Mesothelial cell of epicardium (in vitro differentiated cells): ENCODE measurements at regions not wholly inside any gene's neighbourhood (a gene's known extent, or its start where the extent isn't known, plus 50 kb on each side); places are given as distances from the start of the nearest gene placed in this dataset.

Experiments
- DNase-seq, 2 experiments: peaks; one replicate each; pipeline ENCODE4 v3.0.0; 2021; ENCODE audit warnings: low spot score in 2 of 2; ENCODE audit not compliant: unreplicated experiment in 2 of 2
- H3K27ac Mint-ChIP-seq: 2 replicates; pipeline ENCODE4 v1.8.0; 2021; ENCODE audit warnings: mixed read lengths
- H3K27me3 Mint-ChIP-seq: 2 replicates; pipeline ENCODE4 v1.8.0; 2021; ENCODE audit warnings: low read depth, mixed read lengths
- H3K36me3 Mint-ChIP-seq: 2 replicates; pipeline ENCODE4 v1.8.0; 2021; ENCODE audit warnings: mixed read lengths
- H3K4me1 Mint-ChIP-seq: 2 replicates; pipeline ENCODE4 v1.8.0; 2021; ENCODE audit warnings: mixed read lengths
- H3K4me3 Mint-ChIP-seq: 2 replicates; pipeline ENCODE4 v1.8.0; 2021; ENCODE audit warnings: mild to moderate bottlenecking, moderate library complexity, mixed read lengths
- H3K9me3 Mint-ChIP-seq: 2 replicates; pipeline ENCODE4 v1.8.0; 2021; ENCODE audit warnings: mixed read lengths
- TF ChIP-seq, protein P1 (sequence below): fragments of 200-600 bp; sonication (generic); IDR thresholded peaks from one replicate; pipeline ENCODE4 v1.5.0; 2021; ENCODE audit warnings: antibody characterized with exemption; ENCODE audit not compliant: unreplicated experiment

DNA sequence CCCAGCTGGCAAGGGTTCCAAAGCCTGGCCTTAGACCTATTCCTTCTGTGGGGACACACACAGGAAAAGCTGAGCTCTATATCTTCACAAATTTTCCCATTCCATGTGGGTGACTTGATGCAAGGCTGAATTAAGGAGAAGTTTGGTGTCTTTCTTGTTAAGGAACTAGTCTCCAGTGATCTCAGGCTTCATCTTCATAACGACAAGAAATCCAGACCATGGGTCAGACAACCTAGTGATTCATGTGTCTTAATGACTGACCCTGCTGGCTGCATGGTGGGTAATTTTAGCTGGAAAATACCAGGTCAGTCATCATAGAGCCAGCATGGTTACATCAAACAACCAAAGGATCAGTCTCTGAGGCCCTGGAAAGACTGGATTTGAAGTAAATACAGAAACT is 112.7 kb upstream of the SLC4A7 start:
- Mint-ChIP-seq H3K9me3 (no peaks in the 10 kb centered on the region), H3K4me3 (no peak overlapping the region), H3K4me1 (peaks cover under 1% of the 10 kb centered on the region), H3K27ac (no peak overlapping the region), H3K36me3 (no peaks in the 10 kb centered on the region), H3K27me3 (no peaks in the 10 kb centered on the region)
- TF ChIP-seq, protein P1, sequence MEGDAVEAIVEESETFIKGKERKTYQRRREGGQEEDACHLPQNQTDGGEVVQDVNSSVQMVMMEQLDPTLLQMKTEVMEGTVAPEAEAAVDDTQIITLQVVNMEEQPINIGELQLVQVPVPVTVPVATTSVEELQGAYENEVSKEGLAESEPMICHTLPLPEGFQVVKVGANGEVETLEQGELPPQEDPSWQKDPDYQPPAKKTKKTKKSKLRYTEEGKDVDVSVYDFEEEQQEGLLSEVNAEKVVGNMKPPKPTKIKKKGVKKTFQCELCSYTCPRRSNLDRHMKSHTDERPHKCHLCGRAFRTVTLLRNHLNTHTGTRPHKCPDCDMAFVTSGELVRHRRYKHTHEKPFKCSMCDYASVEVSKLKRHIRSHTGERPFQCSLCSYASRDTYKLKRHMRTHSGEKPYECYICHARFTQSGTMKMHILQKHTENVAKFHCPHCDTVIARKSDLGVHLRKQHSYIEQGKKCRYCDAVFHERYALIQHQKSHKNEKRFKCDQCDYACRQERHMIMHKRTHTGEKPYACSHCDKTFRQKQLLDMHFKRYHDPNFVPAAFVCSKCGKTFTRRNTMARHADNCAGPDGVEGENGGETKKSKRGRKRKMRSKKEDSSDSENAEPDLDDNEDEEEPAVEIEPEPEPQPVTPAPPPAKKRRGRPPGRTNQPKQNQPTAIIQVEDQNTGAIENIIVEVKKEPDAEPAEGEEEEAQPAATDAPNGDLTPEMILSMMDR = no peak
- no peak for DNase-seq

GRCh38 chr3:27596334-27596841 is 112.2 kb upstream of the SLC4A7 start:
- no peak for DNase-seq
- no peak overlapping the region for H3K4me3 Mint-ChIP-seq
- peaks cover 6% of the 10 kb centered on the region for H3K4me1 Mint-ChIP-seq
- H3K27me3 Mint-ChIP-seq = no peaks in the 10 kb centered on the region
- no peaks in the 10 kb centered on the region for H3K36me3 Mint-ChIP-seq
- TF ChIP-seq, protein P1 = no peak
- no peak overlapping the region for H3K27ac Mint-ChIP-seq
- H3K9me3 Mint-ChIP-seq = no peaks in the 10 kb centered on the region

GRCh38 chr3:27594096-27594690 is 110.0 kb upstream of the SLC4A7 start:
- DNase-seq = no peak
- Mint-ChIP-seq H3K4me1 (peaks cover 23% of the 10 kb centered on the region), H3K9me3 (no peaks in the 10 kb centered on the region), H3K36me3 (no peaks in the 10 kb centered on the region), H3K27ac (no peak overlapping the region), H3K27me3 (no peaks in the 10 kb centered on the region), H3K4me3 (no peak overlapping the region)
- TF ChIP-seq, protein P1 = no peak

DNA sequence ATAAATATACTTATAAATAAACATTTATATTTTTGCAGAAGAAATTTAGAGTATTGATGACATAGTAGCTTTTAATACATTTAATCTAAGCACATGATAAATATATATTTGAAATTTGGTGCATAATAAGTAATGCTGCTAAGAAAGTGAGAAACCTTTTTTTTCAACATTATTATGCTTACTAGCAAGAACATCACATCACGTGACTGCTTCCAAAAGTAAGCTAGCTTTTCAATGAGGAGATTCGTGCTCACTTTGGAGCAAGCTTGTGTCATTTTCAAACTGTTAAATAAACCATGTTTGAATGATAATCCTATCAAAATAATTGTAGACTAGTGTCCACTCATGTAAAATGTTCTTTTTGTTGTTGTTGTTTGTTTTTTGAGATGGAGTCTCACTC is 109.0 kb upstream of the SLC4A7 start:
- Mint-ChIP-seq H3K27me3 (no peaks in the 10 kb centered on the region), H3K36me3 (no peaks in the 10 kb centered on the region), H3K4me1 (peaks cover 23% of the 10 kb centered on the region), H3K9me3 (no peaks in the 10 kb centered on the region), H3K4me3 (no peak overlapping the region), H3K27ac (no peak overlapping the region)
- TF ChIP-seq, protein P1 = no peak
- DNase-seq = no peak

DNA sequence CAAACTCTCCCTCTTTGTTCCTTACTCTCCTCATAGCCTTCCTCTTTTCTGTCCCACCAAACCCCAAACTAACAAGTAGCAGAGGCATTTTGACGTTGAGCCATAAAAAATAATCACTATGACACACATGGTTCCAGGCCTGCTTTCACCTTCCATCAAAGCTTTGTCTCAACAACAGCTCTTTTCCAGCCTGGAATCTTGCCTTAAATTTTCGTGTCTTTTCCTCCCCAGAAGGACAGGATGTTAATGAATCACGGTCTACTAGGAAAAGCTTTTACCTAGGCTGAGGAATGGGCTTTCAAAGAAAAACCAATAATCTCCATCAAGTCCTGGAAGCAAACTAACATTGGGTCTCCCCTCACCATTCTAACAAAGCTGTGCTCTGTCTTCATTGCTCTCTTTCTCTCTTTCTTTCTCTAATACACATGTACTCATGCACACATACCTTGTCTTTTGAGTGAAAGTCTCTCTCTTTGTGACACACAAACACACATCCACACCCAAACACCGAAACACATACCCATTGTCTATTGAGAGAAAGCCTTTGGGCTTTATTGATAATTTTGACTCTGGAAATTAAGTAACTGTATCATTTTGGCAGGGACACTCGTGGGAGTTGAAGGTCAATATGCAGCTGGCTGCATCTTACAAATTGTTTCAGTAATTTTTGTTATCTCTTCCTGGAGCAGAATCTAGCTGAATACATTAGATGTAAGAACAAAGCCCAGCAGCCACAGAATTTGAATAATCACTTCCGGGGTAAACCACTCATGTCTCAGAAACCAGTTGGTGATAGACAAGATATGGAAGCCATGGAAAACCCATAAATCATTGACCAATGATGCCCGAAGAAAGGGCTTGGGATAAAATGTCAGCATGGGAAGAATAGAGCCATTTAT is 107.4 kb upstream of the SLC4A7 start:
- TF ChIP-seq, protein P1 = no peak
- Mint-ChIP-seq H3K4me3 (no peak overlapping the region), H3K27me3 (no peaks in the 10 kb centered on the region), H3K4me1 (peaks cover 23% of the 10 kb centered on the region), H3K9me3 (no peaks in the 10 kb centered on the region), H3K27ac (peak overlapping the region; percentile 43), H3K36me3 (no peaks in the 10 kb centered on the region)
- no peak for DNase-seq
